Activated T-cell treated with anti-CD3 and anti-CD28 coated beads for 48 hours (primary cell): ENCODE measurements at regions not wholly inside any gene's neighbourhood (a gene's known extent, or its start where the extent isn't known, plus 50 kb on each side); places are given as distances from the start of the nearest gene placed in this dataset.
A peak's percentile ranks its signal among the peaks of the same experiment; 100 is the strongest.

Experiments used
- DNase-seq: peaks from one replicate; pipeline ENCODE4 v3.0.0-alpha.2; 2020; ENCODE audit warnings: low read depth

DNA sequence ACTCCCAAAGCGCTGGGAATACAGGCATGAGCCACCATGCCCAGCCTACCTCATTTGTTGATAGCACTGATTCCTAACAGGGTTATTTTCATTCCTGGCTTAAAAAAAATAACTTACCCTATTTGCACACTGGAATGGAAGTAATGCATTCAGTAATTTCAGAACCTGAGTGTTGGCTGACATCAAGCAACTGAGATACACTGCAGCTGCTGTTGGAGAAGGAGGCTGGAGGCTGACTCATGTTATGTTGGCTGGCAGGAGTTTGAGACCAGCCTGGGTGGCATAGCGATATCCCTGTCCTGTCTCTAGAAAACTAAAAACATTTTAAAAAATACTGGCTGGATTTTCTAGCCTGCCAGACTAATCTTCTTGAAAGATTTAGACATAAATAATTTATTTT lies 385.1 kb upstream of the MEX3C start:
- no peak for DNase-seq

- DNase-seq, result no peak
Measured at GRCh38 chr18:51588616-51589015, 391.1 kb upstream of the MEX3C start.

- no peak for DNase-seq
Measured at GRCh38 chr18:51593931-51594330, 396.4 kb upstream of the MEX3C start.

DNA sequence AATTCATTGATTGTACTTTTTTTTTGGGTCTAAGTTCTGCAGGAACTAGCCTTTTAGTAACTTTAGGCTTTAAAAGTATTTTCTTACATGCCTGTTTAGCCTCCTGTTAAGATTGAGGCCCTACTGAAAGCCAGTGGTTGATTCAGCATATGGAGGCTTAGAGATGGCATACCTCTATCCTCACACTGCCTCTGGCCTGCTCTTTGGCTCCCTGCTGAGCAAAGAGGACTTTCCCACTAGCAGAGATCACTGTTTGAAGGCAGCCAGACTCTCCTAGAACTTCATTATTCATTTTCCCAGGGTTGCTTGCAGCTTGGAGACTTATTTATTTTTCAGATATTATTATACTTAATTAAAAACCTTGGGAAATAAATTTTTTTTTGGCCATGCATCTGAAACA lies 405.6 kb upstream of the MEX3C start:
- no peak for DNase-seq

DNA sequence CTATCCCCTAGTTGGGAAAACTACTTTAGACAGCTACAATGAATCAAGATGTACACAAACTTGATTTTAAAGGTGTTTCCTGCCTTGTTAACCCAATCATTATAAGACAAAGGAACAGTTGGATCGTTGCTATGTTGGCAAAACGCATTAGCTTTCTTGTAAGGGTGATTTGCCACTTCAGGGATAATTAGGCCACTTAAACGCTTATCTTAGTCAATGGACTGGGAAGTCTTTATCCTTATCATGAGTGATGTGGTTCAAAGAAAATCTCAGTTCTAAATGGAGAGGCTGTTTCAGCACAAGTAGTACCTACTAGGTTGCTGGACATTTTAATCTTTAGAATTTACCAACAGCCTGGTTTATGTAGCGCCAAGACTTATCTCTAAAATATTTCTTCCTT lies 406.1 kb upstream of the MEX3C start:
- DNase-seq, result no peak

DNA sequence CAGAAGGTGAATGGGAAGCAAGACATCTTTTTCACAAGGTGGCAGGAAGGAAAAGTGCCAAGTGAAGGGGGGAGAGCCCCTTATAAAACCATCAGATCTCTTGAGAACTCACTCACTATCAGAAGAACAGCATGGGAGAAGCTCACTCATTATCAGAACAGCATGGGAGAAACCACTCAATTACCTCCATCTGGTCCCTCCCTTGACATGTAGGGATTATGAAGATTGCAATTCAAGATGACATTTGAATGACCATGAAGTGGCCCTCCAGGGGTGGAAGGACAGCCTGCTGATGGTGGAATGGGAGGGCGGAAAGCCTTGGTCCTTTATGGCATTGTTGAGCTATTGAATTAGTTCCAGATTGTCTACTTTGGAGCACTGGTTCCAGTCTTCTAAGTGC lies 413.0 kb upstream of the MEX3C start:
- no peak for DNase-seq

DNA sequence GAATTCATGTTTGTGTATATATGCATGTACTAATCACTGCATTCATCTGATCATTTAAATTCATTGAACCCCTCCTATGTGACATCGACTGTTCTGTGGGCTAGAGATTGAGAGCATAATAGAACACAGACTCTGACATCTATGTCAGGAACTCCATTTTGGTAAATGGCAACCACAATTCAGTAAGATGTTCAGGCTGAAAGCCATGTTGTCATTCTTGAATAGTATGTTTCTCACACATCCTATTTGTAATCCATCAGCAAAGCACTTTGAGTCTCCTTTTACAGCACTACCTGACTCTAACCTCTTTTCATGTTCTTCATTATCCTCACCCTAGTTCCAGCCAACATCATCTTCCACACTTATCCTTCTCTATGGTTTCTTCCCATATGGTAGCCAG lies 413.8 kb upstream of the MEX3C start:
- no peak for DNase-seq

DNA sequence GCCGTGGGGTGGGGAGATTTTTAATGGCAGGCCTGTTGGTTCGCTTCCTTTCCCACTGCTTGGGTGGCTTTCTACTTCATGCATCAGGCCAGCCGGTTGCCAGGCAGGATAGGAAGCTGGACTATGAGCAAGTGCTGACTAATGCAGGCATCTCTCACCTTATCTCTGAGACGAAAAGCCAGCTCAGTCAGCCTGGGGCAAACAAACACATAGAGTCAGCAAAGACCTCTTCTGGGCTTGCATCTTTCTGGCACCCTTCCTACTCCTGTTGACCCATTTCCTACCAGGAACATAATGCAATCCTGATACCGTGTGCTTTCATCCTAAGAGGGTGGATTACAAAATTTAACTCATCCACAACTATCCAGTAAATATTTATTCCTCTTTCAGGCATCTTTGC lies 416.6 kb upstream of the MEX3C start:
- no peak for DNase-seq

- no peak for DNase-seq
Measured at GRCh38 chr18:51614967-51615571, 417.6 kb upstream of the MEX3C start.

DNA sequence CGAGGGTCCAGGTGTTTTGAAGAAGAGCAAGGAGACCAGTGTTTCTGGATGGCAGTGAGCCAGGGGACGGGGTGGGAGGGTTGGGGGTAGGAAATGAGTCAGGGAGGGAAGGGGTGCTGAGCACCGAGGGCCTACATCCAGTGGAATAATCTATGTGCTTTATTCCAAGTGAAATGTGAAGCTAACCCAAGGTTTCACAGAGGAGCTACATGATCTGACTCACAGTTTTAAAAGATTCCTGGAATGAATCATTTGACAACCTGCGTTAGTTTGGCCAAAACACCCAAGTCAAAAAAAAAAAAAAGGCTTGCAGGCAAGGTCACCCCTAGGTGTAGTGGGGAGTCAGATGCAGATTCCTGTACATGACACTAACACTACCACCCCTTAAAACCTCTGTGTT lies 419.7 kb upstream of the MEX3C start:
- DNase-seq, result no peak

DNA sequence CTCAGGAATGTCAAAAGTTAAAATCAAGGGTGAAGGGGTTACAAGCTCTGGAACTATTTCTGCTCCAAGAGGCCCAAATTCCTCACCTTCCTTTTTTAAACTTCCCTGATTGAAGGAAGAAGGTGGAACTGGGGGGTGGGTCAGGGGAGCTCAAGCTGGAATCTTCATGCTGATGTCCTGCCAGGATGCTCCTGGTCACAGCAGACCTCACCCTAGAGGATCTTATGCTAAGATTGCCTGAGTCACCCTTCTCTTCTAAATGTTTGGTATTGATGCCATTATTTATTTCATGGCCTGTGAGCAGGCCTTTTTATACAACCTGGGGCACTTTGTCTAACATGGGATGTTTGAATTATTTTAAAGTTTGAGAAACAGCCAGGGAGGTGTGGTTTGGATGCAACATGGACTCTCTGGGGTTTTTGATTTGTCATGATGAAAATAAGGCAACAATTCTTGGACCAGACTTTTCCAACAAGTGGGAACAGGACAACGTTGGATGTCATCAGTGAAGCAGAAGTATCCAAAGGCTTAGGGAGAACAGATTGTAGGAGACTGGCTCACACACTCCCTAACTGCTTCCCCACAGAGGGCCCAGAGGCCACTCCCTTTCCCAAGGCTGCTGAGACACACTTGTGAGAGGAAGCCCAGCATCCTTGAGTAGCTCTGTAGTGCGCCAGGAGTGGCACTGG lies 420.2 kb upstream of the MEX3C start:
- DNase-seq, result no peak

- DNase-seq, result no peak
Measured at GRCh38 chr18:51619283-51619682, 421.8 kb upstream of the MEX3C start.

DNA sequence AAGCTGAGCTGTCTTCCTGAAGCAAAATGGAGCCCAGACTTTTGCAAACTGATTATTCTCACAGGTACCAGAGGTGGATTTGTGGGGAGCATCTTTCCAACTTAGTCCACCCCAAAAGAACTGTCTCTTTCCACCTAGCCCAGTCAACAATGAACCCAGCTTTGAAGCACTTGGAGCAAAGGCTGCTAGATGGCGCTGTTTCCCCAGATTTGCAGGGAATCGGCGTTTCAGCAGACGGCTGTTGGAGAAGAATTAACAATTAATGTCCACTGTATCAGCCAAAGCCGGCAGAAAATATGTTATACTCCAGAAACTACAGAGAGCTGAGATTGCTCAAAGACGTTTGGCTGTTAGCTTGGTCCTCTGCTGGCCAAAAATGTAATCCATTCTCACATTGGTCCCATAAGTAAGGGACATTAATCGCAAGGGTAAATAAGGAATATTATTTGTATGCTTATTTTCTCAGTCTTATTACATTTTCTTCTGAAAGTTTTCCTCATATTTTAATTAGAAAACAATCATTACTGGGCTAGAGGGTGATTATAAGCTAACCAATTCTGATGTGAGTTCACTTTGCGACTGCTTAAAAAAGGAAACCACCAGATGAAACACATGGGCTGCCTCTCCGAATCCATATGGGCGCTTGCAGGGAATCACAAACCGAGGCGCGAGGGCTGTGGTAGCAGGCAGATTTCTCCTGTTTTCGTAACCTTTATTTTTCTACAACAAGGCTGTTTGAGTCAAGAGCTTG lies 423.8 kb upstream of the MEX3C start:
- DNase-seq, result peak; percentile 15

GRCh38 chr18:51621864-51622160 lies 424.3 kb upstream of the MEX3C start:
- DNase-seq, result no peak

- no peak for DNase-seq
Measured at GRCh38 chr18:51622702-51623101, 425.2 kb upstream of the MEX3C start.

GRCh38 chr18:51623653-51624052 lies 426.2 kb upstream of the MEX3C start:
- no peak for DNase-seq

- no peak for DNase-seq
Measured at GRCh38 chr18:51630706-51631105, 433.2 kb upstream of the MEX3C start.

- no peak for DNase-seq
Measured at GRCh38 chr18:51637881-51638280, 440.4 kb upstream of the MEX3C start.

GRCh38 chr18:51639541-51639940 lies 442.1 kb upstream of the MEX3C start:
- no peak for DNase-seq

GRCh38 chr18:51643483-51643882 lies 446.0 kb upstream of the MEX3C start:
- DNase-seq, result no peak

DNA sequence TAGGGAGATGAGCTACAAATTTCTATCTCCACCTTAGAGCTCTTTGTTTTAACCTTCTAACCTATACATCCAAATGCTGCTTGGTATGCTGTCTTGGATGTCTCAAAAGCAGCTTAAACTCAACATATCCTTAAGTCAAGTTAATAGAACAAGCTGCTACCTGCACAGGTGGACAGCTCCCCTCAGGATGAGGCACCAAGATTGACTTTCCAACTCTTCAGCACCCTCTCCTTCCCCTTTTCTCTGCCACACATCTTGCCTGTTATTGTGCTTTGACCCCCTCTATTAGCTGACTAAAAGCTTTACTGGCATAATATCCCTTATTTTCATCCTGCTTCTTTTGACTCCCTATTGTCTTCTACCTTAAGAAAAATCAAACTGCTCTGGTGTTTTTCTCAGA lies 448.1 kb upstream of the MEX3C start:
- DNase-seq, result no peak

- DNase-seq, result no peak
Measured at GRCh38 chr18:51647346-51647745, 449.9 kb upstream of the MEX3C start.

GRCh38 chr18:51647942-51648341 lies 450.5 kb upstream of the MEX3C start:
- DNase-seq, result no peak

DNA sequence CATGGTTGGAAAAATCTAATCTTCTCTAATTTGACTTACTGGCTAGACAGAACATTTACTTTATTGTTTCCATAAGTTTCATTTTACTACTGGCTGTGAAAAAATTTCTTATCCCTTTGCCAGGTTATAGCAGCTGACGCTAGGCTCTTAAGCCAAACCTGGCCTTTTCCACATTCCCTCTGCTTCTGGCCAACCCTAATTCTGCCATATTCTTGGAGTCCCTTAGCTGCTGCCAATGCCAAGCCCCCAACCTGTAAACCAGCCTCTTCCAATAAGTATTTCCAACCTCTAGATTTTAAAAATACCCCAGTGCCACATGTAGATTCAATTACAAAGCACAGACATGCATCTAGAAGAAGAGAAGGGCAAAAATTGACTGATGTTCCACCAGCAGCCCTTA lies 452.3 kb upstream of the MEX3C start:
- no peak for DNase-seq
